ENCODE measurements at regions not wholly inside any gene's neighbourhood (a gene's known extent, or its start where the extent isn't known, plus 50 kb on each side); places are given as distances from the start of the nearest gene placed in this dataset.

GRCh38 chr5:143614831-143615230, 197.1 kb upstream of the HMHB1 start:
- H3K9me3 ChIP-seq (ENCODE audit: control insufficient read depth, insufficient read depth, low read depth, low read length): no peaks in the 10 kb centered on the region
- H3K27ac ChIP-seq (ENCODE audit: low read length): no peak overlapping the region
- TF ChIP-seq POLR2AphosphoS5 (IDR thresholded peaks at IDR 0.05; ENCODE audit: low read depth, low read length): no peak
- TF ChIP-seq REST (IDR thresholded peaks at IDR 0.05; ENCODE audit: insufficient read depth in 1 of 2, low read depth in 2 of 2, low read length in 1 of 2): no peak
- TF ChIP-seq, protein P1, sequence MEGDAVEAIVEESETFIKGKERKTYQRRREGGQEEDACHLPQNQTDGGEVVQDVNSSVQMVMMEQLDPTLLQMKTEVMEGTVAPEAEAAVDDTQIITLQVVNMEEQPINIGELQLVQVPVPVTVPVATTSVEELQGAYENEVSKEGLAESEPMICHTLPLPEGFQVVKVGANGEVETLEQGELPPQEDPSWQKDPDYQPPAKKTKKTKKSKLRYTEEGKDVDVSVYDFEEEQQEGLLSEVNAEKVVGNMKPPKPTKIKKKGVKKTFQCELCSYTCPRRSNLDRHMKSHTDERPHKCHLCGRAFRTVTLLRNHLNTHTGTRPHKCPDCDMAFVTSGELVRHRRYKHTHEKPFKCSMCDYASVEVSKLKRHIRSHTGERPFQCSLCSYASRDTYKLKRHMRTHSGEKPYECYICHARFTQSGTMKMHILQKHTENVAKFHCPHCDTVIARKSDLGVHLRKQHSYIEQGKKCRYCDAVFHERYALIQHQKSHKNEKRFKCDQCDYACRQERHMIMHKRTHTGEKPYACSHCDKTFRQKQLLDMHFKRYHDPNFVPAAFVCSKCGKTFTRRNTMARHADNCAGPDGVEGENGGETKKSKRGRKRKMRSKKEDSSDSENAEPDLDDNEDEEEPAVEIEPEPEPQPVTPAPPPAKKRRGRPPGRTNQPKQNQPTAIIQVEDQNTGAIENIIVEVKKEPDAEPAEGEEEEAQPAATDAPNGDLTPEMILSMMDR (IDR thresholded peaks at IDR 0.05): 0 out of 2 replicates have a peak, but pooled peaks have one; percentile 7
- no peak for TF ChIP-seq TCF7L2 (IDR thresholded peaks at IDR 0.05; ENCODE audit: low read depth, low read length)
- H3K4me3 ChIP-seq (ENCODE audit: low read depth in 2 of 2, low read length in 2 of 2): no peak overlapping the region
- BruUV-seq (replicated peaks): no TSS peak
- DNase-seq (ENCODE audit: low read depth, low spot score) (no peak), ATAC-seq (no peak)
- no peaks in the 10 kb centered on the region for H3K4me1 ChIP-seq (ENCODE audit: control insufficient read depth, insufficient read depth, low read length)
- ChIA-PET POLR2A (interaction anchor here (0.7 kb wide), 1 partner anchor 583 kb away, joined by 4 read pairs; no protein-coding TSS in a partner anchor), CTCF (no interaction called here)
- H3K36me3 ChIP-seq (ENCODE audit: control insufficient read depth, insufficient read depth, low read length): no peaks in the 10 kb centered on the region
- H3K27me3 ChIP-seq (ENCODE audit: control insufficient read depth, insufficient read depth, low read length): no peaks in the 10 kb centered on the region
- intact Hi-C loops (cut with micrococcal nuclease; ENCODE audit: unreplicated experiment): no loop called here
- in situ Hi-C loops (cut with HindIII; ENCODE audit: low pct_unique_long_range_greater_than_20kb, low sequenced_read_pairs): no loop called here

- in situ Hi-C loops (cut with HindIII; ENCODE audit: low pct_unique_long_range_greater_than_20kb, low sequenced_read_pairs): no loop called here
- H3K36me3 ChIP-seq (ENCODE audit: control insufficient read depth, insufficient read depth, low read length): no peaks in the 10 kb centered on the region
- TF ChIP-seq, protein P1 (IDR thresholded peaks at IDR 0.05): no peak
- TF ChIP-seq SIN3A (IDR thresholded peaks at IDR 0.05; ENCODE audit: borderline replicate concordance, insufficient read depth, low read depth, low read length): no peak
- no peak for TF ChIP-seq POLR2AphosphoS5 (IDR thresholded peaks at IDR 0.05; ENCODE audit: low read depth, low read length)
- TF ChIP-seq REST (IDR thresholded peaks at IDR 0.05; ENCODE audit: insufficient read depth in 1 of 2, low read depth in 2 of 2, low read length in 1 of 2): no peak
- no peak for TF ChIP-seq TCF7L2 (IDR thresholded peaks at IDR 0.05; ENCODE audit: low read depth, low read length)
- ATAC-seq (no peak), DNase-seq (ENCODE audit: low read depth, low spot score) (no peak)
- no peaks in the 10 kb centered on the region for H3K9me3 ChIP-seq (ENCODE audit: control insufficient read depth, insufficient read depth, low read depth, low read length)
- CTCF ChIA-PET: no interaction called here
- H3K4me1 ChIP-seq (ENCODE audit: control insufficient read depth, insufficient read depth, low read length): no peaks in the 10 kb centered on the region
- H3K27ac ChIP-seq (ENCODE audit: low read length): no peak overlapping the region
- H3K4me3 ChIP-seq (ENCODE audit: low read depth in 2 of 2, low read length in 2 of 2): no peak overlapping the region
- intact Hi-C loops (cut with micrococcal nuclease; ENCODE audit: unreplicated experiment): no loop called here
- no TSS peak for BruUV-seq (replicated peaks)
- POLR2A ChIA-PET: no interaction called here
- H3K27me3 ChIP-seq (ENCODE audit: control insufficient read depth, insufficient read depth, low read length): no peaks in the 10 kb centered on the region
These were observed 198.6 kb upstream of the HMHB1 start for GRCh38 chr5:143613329-143613728.
